Ishikawa (cell line): ENCODE measurements at regions not wholly inside any gene's neighbourhood (a gene's known extent, or its start where the extent isn't known, plus 50 kb on each side); places are given as distances from the start of the nearest gene placed in this dataset.

Experiments
- CEBPB ChIP-seq: IDR thresholded peaks from 2 replicates; pipeline ENCODE4 v1.6.1; 2012
- CREB1 ChIP-seq: IDR thresholded peaks from 2 replicates; pipeline ENCODE4 v1.6.1; 2012; ENCODE audit warnings: low read depth
- EGR1 ChIP-seq: IDR thresholded peaks from 2 replicates; pipeline ENCODE4 v1.6.1; 2012
- EP300 ChIP-seq: IDR thresholded peaks from 2 replicates; pipeline ENCODE4 v1.6.1; 2012; ENCODE audit warnings: borderline replicate concordance
- FOXM1 ChIP-seq: IDR thresholded peaks from 2 replicates; pipeline ENCODE4 v1.6.1; 2012; ENCODE audit warnings: low read depth, borderline replicate concordance
- NFIC ChIP-seq: IDR thresholded peaks from 2 replicates; pipeline ENCODE4 v1.6.1; 2012
- RAD21 ChIP-seq: IDR thresholded peaks from 2 replicates; pipeline ENCODE4 v1.6.1; 2012; ENCODE audit warnings: low read depth
- TAF1 ChIP-seq: IDR thresholded peaks from 2 replicates; pipeline ENCODE4 v1.6.1; 2012; ENCODE audit warnings: low read depth, mild to moderate bottlenecking
- TCF12 ChIP-seq: IDR thresholded peaks from 2 replicates; pipeline ENCODE4 v1.6.1; 2012; ENCODE audit warnings: low read depth
- TEAD4 ChIP-seq: IDR thresholded peaks from 2 replicates; pipeline ENCODE4 v1.6.1; 2012
- YY1 ChIP-seq: IDR thresholded peaks from 2 replicates; pipeline ENCODE4 v1.6.1; 2012; ENCODE audit warnings: low read depth
- ZBTB7A ChIP-seq: IDR thresholded peaks from 2 replicates; pipeline ENCODE4 v1.6.1; 2012; ENCODE audit warnings: low read depth
- TF ChIP-seq, protein P1 (sequence below): IDR thresholded peaks from 2 replicates; pipeline ENCODE4 v1.6.1; 2012
- TF ChIP-seq, protein P2 (sequence below): IDR thresholded peaks from 2 replicates; pipeline ENCODE4 v1.6.1; 2012; ENCODE audit warnings: low read depth, mild to moderate bottlenecking
- TF ChIP-seq, protein P3 (sequence below): IDR thresholded peaks from 2 replicates; pipeline ENCODE4 v1.6.1; 2012

DNA sequence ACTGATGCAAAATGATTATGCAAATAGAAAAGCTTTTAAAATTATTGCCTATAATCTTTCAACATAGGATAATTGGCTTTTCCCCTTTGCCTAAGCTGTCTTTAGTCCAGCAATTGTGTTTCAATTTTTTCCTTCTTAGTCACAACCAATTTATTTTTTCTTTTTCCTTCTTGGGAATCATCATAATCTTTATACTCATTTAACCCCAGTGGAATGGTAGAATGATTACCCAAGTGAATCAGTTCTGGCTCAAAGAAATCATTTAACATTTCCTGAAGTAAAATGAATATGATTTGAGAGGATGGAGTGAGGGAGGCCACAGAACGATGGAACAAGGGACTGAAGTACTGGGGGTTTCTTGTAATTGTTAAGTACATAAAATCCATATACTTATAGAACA, 93.0 kb upstream of the CRIM1 start:
- TF ChIP-seq NFIC (no peak), EGR1 (no peak), ZBTB7A (no peak), YY1 (no peak), FOXM1 (no peak), CEBPB (no peak), TEAD4 (no peak)
- TF ChIP-seq, protein P1, sequence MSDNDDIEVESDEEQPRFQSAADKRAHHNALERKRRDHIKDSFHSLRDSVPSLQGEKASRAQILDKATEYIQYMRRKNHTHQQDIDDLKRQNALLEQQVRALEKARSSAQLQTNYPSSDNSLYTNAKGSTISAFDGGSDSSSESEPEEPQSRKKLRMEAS = no peak
- TF ChIP-seq, protein P2, sequence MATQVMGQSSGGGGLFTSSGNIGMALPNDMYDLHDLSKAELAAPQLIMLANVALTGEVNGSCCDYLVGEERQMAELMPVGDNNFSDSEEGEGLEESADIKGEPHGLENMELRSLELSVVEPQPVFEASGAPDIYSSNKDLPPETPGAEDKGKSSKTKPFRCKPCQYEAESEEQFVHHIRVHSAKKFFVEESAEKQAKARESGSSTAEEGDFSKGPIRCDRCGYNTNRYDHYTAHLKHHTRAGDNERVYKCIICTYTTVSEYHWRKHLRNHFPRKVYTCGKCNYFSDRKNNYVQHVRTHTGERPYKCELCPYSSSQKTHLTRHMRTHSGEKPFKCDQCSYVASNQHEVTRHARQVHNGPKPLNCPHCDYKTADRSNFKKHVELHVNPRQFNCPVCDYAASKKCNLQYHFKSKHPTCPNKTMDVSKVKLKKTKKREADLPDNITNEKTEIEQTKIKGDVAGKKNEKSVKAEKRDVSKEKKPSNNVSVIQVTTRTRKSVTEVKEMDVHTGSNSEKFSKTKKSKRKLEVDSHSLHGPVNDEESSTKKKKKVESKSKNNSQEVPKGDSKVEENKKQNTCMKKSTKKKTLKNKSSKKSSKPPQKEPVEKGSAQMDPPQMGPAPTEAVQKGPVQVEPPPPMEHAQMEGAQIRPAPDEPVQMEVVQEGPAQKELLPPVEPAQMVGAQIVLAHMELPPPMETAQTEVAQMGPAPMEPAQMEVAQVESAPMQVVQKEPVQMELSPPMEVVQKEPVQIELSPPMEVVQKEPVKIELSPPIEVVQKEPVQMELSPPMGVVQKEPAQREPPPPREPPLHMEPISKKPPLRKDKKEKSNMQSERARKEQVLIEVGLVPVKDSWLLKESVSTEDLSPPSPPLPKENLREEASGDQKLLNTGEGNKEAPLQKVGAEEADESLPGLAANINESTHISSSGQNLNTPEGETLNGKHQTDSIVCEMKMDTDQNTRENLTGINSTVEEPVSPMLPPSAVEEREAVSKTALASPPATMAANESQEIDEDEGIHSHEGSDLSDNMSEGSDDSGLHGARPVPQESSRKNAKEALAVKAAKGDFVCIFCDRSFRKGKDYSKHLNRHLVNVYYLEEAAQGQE = no peak

DNA sequence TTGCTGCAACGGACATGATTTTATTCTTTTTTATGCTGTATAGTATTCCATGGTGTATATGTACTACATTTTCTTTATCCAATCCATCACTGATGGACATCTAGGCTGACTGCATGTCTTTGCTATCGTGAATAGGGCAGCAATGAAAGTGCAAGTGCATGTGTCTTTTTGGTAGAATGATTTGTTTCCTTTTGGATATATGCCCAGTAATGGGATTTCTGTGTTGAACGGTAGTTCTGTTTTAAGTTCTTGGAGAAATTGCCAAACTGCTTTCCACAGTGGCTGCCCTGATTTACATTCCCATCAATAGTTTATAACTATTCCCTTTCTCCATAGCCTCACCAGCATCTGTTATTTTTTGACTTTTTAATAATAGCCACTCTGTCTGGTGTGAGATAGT, 99.7 kb upstream of the CRIM1 start:
- TF ChIP-seq, protein P1 = no peak
- TF ChIP-seq, protein P3, sequence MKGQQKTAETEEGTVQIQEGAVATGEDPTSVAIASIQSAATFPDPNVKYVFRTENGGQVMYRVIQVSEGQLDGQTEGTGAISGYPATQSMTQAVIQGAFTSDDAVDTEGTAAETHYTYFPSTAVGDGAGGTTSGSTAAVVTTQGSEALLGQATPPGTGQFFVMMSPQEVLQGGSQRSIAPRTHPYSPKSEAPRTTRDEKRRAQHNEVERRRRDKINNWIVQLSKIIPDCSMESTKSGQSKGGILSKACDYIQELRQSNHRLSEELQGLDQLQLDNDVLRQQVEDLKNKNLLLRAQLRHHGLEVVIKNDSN = no peak
- no peak for TF ChIP-seq CEBPB
- no peak for TF ChIP-seq ZBTB7A
- no peak for TF ChIP-seq CREB1
- TF ChIP-seq EP300 = no peak
- TF ChIP-seq, protein P2 = no peak
- TF ChIP-seq EGR1 = no peak
- TF ChIP-seq YY1 = no peak
- TF ChIP-seq TAF1 = no peak
- no peak for TF ChIP-seq FOXM1
- no peak for TF ChIP-seq NFIC
- no peak for TF ChIP-seq TEAD4
- no peak for TF ChIP-seq TCF12
- no peak for TF ChIP-seq RAD21

DNA sequence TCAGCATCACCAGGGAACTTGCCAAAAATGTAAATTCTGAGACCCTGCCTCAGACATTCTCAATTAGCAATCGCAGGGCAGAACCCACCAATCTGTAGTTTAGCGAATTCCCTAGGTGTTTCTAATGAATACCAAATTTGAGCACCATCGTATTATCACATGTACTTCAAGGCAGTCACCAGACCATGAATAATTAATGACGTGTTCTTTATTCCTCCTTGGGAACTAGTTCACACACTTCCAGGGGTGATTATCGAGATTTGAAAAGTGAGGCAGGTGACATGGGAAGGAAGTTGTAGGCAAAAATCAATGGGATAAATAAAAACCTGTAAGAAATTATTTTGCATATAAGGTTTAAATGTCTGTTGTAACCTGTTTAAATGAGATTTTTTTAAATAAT, 102.5 kb upstream of the CRIM1 start:
- TF ChIP-seq TAF1 = no peak
- TF ChIP-seq, protein P3 = no peak
- TF ChIP-seq, protein P1 = no peak
- no peak for TF ChIP-seq YY1
- no peak for TF ChIP-seq EGR1

DNA sequence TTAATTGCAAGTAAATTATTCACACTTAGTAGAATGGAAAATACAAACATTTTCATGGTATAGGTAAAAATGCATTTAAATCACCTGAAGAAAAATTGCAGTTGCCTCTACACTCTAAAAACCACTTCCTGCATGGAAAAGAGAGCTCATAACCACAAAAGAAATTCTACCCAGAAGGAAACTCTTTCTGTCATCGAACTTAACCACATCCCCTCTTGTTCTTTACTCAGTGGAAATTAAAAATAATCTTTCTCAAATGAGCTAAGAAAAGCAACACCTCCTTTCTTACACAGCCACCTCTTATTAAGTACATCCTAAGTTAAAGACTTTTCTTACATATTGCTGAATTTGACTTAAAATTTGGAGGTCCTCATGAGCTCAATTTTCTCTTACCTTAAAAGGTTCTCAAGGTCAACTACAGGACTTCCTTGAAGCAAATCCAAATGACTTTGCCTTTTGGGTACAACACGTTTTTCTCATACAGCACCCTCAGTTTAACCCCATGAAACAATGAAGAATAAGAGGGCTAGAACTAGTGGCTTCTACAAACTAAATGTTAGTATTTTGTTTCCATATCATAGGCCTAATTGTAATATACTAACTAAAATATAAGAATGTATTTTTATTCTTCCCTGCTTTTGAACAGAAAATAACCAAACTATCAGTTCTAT, 109.1 kb upstream of the CRIM1 start:
- TF ChIP-seq, protein P1 = no peak
- TF ChIP-seq EGR1 (no peak), CEBPB (no peak), ZBTB7A (no peak), EP300 (no peak), TCF12 (no peak), TEAD4 (no peak), FOXM1 (no peak), NFIC (no peak), TAF1 (no peak), CREB1 (no peak)
- TF ChIP-seq, protein P2 = no peak
- TF ChIP-seq, protein P3 = no peak
